GM21367 (cell line): ENCODE measurements at regions not wholly inside any gene's neighbourhood (a gene's known extent, or its start where the extent isn't known, plus 50 kb on each side); places are given as distances from the start of the nearest gene placed in this dataset.
A peak's percentile ranks its signal among the peaks of the same experiment; 100 is the strongest.
"Not testable (repeated sequence)": the region's sequence is repeated elsewhere in the genome, so short reads cannot be mapped to it uniquely, and the experiment has no call there.

Experiments used
- ATAC-seq: cut with Tn5 transposase; IDR thresholded peaks from one replicate; pipeline ENCODE4 v1.9.1; 2021; ENCODE audit not compliant: unreplicated experiment

DNA sequence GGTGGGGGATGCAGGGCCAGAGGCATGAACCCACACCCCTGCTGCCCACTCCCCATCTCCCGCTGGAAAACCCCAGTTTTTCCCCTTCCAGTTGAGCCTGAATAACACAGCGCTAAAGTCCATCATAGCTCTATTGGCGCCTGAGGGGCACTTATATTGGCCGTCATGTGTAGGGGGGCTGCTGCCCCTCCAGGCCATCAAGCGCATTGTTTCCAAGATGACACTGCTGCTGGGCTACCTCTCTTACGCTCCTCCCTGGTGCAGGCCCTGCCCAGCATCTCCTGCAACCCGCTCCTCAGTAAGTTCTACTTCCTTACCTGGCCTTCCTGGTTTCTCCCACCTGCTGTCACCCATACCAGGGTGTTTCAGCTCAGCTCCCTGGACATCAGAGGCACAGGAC, 205.0 kb upstream of the RPL34 start:
- ATAC-seq: no peak

DNA sequence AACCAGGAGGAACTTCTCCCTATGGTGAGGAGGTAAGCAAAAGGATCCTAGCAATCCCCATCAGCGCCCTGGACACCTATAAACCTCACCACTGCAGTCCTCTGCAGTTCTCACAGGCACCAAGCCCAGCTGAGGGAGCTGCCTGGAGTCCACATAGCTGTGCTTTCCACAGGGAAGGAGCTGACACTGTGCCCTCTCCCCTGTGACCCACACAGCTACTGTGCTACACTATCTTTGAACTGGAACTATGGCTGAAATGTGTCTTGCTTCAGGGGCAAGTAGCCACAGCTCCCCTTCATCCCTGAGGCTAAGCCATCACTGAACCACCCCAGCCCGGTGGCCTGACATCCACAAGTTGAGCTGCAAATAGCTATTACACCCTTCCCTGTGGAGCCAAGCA, 208.5 kb upstream of the RPL34 start:
- ATAC-seq: no peak

DNA sequence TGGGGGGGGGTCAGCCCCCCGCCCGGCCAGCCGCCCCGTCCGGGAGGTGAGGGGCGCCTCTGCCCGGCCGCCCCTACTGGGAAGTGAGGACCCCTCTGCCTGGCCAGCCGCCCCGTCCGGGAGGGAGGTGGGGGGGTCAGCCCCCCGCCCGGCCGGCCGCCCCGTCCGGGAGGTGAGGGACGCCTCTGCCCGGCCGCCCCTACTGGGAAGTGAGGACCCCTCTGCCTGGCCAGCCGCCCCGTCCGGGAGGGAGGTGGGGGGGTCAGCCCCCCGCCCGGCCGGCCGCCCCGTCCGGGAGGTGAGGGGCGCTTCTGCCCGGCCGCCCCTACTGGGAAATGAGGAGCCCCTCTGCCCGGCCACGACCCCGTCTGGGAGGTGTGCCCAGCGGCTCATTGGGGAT, 210.7 kb upstream of the RPL34 start:
- ATAC-seq: not testable (repeated sequence)

GRCh38 chr4:108405586-108405985, 214.8 kb upstream of the RPL34 start:
- no peak for ATAC-seq

GRCh38 chr4:108400309-108400708, 220.1 kb upstream of the RPL34 start:
- no peak for ATAC-seq

DNA sequence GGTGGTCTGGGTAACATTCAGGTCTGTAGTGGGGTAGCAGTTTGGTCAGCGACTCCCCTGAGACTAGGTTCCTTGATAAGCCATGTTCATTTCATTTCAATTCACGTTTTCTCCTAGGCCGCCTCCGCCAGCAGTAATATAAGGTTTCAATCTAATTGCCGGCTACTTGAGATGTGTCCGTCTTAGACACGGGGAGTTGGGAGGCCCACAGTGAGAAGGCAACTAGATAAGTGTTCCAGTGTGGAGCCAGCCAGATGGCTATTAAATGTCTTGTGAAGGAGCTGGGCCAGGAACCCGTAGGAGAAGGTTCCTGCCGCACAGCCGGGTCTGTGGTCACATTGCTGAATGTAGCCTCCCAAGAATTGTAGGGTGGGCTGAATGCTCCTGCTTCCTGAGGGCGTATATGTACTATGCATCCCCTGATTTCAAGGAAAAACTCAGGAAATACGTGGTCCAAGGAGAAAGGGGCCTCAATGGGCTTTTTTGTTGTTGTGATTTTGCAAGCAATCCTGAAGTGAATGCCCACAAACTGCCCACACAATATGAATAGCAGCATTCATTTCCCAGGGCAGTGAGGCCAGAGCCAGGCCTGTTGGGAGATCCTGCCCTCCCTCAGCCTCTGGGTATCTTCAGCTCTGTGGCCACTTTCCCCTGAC, 220.6 kb upstream of the RPL34 start:
- ATAC-seq: no peak

GRCh38 chr4:108398836-108399235, 221.5 kb upstream of the RPL34 start:
- ATAC-seq: no peak

DNA sequence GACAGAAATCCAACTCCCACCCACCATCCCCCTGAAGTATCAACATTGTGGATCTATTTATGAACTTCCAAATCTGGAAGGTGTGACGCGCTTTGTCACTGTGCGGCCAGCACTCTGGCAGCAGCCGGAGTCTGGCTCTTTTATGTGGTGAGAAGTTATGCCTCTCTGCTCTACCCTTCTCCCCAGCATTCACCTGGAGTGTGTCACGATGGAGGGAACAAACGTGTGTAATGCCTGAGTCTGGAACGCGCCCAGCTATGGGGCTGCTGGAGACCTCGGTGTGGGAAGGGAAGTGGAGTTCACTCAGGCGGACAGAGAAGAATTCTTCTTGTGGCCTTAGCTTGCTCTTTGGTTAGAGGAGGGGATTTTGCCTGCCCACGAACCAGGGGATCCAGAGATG, 222.1 kb upstream of the RPL34 start:
- no peak for ATAC-seq

DNA sequence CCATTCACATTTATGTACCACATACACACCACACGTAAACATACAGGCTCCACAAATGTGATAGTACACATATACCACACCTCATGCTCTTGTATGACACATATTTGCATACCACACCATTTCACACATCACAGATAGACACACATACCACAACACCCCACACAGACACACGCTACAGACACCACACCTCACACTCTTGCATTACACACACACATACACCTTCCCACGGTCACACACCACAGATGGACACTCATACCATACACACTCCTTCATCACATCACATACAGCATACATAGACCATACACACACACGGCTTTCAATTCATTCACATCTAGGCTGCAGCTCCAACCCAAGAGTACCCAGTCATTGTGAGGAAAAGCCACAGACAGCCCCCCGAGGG, 222.5 kb upstream of the RPL34 start:
- no peak for ATAC-seq

- ATAC-seq: no peak
Observed at GRCh38 chr4:108396900-108397497, 223.4 kb upstream of the RPL34 start.

DNA sequence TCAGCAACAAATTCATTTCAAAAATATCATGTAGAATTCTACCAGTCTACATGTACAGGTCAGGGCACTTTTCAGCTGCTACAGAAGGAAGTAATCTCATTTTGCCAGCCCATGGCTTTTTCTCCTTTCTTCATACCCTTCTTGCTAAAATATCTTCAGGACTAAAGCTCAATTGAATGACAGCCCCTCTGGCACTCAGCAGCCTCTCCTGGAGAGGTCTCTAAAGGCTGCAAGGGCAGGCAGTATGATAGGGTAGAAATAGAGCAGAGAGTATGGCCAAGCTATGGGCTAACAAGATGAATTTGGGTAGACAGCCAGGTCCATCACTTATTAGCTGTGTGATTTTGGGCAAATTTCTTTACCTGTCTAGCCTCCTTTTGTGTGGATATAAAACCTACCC, 224.6 kb upstream of the RPL34 start:
- ATAC-seq: no peak

DNA sequence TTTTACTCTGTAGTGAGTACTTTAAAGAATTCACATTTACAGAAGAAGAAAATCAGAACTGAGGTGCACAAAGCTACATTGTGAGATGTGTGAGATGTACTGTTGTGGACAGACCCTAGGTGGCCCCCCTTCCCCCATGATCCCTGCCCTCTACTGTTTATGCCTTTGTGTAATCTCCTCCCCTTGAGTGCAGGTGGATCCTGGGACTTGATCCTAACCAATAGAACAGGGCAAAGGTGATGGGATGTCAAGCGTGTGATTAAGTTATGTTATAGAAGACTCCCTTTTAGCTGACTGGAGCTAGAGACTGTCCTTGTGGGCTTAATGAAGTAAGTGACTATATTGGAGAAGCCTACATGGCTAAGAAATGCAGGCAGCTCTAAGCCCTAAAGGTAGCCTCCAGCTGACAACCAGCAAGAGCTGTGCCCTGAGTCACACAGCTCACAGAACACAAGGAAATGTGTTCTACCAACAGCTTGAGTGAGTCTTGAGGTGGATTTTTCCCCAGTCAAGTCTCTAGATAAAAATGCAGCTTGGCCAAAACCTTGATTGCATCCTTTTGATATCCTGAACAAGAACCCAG, 225.2 kb upstream of the LEF1 start:
- ATAC-seq: no peak

DNA sequence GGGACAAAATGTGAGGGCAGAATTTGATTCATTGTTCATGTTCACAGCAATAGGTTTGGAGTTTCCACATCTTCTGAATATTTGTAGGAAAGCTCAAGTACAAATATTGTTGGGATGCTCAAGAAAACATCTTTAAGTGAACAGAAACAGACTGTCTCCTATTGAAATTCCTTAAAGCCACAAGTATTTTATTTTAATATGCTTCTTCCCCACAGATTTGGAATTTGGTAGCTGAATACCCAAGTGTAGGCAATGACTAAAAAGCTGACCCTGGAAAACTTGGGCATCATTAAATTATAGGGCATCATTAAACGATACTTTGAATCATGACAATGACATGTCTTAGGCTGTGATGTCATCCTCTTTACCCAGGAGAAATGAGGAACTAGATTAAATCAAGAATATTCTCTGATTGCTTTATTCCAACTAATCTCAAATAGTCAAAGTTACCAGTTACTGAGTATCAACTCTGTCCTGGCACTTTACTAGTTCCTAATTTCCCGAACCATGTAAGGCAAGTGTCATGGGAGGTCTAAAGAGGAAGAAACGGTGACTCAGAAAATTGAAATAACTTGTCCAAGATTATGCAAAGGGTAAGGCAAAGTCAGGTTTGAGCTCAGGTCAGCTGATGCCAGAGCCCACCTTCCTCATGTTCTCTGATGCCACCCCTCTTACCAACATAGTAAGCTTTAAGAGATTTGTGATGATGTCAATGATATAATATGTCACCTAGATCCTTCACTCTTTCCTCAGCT, 223.1 kb upstream of the LEF1 start:
- no peak for ATAC-seq

GRCh38 chr4:108385076-108385475, 216.3 kb upstream of the LEF1 start:
- no peak for ATAC-seq

DNA sequence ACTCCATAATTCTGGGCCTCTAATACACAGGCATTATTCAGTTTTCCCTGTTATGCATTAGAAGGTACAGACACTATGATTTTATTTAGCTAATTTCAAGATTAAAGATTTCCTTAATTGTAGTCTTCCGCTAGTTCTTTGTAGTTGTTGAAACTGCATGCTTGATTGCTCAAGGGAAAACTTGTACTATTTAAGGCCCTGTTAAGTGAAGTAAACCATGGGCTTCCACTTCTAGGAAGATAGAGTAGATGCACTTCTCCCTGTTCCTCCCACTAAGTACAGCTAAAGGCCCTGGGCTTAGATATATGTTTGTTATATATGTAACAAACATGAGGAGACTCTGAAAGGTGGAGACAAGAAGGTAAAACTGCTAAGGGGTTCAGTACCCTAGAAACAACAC, 215.8 kb upstream of the LEF1 start:
- ATAC-seq: peak; percentile 63

- ATAC-seq: no peak
Observed at GRCh38 chr4:108383157-108383556, 214.4 kb upstream of the LEF1 start.

GRCh38 chr4:108382751-108383150, 214.0 kb upstream of the LEF1 start:
- no peak for ATAC-seq

GRCh38 chr4:108378164-108378563, 209.4 kb upstream of the LEF1 start:
- no peak for ATAC-seq

DNA sequence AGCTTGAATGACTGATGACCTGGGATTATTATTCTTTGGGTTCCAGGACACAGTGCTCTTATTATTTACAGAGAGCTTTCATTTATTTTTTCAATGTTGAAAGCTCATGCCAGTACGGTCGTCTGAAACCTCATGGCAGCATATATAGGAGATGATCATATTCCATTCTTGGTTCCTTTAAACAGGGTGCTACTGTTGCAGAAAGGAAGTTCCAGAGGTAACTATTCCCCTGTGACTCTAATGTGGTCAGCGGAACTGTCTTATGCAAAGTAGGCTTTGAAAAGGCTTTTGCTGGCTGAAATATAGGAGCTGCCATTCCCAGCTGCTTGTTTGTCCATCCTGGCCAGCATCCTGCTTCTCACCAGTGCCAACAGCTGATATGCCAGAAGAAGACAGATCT, 208.3 kb upstream of the LEF1 start:
- ATAC-seq: no peak

DNA sequence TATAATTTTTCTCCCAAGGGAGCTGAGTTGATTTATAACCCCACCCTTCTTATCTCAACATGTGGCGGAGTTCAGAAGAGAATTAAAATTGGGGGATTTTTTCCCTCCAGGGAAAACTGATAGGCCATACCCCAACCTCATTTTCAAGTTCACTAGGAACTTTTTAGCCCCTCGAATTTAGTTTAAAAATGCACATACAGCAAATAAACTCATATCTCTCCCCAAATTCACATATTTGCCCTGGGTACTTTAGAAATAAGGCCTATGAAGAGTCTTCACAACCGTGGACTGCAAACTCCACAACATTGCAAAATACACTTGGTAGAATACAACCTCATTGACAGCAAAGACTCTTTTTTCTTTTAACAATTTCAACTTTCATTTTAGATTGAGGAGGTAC, 206.7 kb upstream of the LEF1 start:
- no peak for ATAC-seq

DNA sequence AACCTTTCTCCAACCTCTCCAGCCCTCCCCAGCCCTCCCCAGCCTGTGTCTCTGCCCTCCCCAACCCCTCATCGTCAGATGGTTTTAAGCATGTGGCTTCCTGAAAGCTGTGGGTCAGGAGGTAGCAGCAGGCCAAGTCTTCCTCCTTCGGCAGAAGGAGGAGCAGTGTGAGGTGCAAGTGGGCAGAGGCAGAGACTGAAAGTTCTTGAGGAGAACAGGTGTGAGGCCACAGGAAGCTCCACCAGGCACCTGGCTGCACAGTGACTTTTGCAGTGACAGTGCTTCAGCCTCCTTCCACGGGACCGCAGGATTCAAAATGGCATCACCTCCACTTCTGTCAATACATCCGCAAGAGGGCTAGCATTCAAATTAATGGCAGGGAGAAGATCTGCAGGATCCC, 203.9 kb upstream of the LEF1 start:
- ATAC-seq: no peak

DNA sequence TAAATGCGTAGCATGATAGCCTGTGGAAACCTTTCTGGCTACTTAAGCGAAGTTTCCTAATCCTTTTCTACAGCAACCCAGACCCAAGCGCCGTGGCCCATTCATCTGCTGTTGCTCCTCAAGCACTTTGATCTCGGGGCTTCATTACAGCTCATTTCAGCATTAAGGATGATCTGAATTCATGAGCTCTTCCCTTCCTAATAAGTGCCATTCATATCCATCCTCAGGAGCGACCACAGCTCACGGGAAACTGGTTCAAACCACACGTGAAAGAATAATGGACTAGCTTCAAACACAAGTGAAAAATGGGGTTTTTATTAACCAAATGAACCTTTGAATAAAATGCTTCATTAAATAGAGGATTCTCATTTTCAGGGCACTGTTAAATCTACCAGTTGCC, 202.6 kb upstream of the LEF1 start:
- no peak for ATAC-seq
